Type B pancreatic cell (in vitro differentiated cells): ENCODE measurements at regions not wholly inside any gene's neighbourhood (a gene's known extent, or its start where the extent isn't known, plus 50 kb on each side); places are given as distances from the start of the nearest gene placed in this dataset.

Source experiments
- DNase-seq: peaks from one replicate; pipeline ENCODE4 v3.0.0; 2021; ENCODE audit warnings: mixed read lengths; ENCODE audit not compliant: unreplicated experiment; ENCODE audit errors: extremely low spot score
- H3K27ac Mint-ChIP-seq: 2 replicates; pipeline ENCODE4 v1.8.0; 2021; ENCODE audit warnings: mild to moderate bottlenecking, mixed read lengths
- H3K27me3 Mint-ChIP-seq: 2 replicates; pipeline ENCODE4 v1.8.0; 2021; ENCODE audit warnings: mixed read lengths
- H3K36me3 Mint-ChIP-seq: 2 replicates; pipeline ENCODE4 v1.8.0; 2021; ENCODE audit warnings: mixed read lengths
- H3K4me1 Mint-ChIP-seq: one replicate; pipeline ENCODE4 v1.8.0; 2021; ENCODE audit warnings: mixed read lengths; ENCODE audit not compliant: unreplicated experiment
- H3K4me3 Mint-ChIP-seq: 2 replicates; pipeline ENCODE4 v1.8.0; 2021; ENCODE audit warnings: mild to moderate bottlenecking, mixed read lengths
- H3K9me3 Mint-ChIP-seq: 2 replicates; pipeline ENCODE4 v1.8.0; 2021; ENCODE audit warnings: mixed read lengths
- TF ChIP-seq, protein P1 (sequence below): fragments of 200-600 bp; sonication (generic); conservative IDR thresholded peaks from 2 replicates; pipeline ENCODE4 v1.5.0; 2021; ENCODE audit warnings: antibody characterized with exemption, mild to moderate bottlenecking

DNA sequence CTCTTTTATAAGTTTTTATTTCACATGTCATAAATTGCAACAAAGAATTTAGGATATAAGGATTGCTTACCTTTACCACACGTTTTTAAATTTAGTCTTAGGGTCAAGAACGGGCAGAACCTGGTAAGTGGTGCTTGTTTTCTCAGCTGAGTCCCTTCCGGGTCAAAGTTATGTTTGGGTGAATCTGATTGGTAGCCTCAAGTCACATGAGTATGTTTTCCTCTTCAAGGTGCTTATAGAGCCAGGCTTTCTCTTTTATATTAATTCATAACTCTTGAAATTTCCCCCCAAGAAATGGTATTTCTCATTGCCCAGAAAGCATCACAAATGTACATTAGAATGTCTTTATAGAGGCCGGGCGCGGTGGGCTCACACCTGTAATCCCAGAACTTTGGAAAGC is 415.7 kb upstream of the ROBO2 start:
- no peaks in the 10 kb centered on the region for H3K27me3 Mint-ChIP-seq
- H3K4me1 Mint-ChIP-seq, result no peaks in the 10 kb centered on the region
- peaks cover 4% of the 10 kb centered on the region for H3K9me3 Mint-ChIP-seq
- TF ChIP-seq, protein P1, sequence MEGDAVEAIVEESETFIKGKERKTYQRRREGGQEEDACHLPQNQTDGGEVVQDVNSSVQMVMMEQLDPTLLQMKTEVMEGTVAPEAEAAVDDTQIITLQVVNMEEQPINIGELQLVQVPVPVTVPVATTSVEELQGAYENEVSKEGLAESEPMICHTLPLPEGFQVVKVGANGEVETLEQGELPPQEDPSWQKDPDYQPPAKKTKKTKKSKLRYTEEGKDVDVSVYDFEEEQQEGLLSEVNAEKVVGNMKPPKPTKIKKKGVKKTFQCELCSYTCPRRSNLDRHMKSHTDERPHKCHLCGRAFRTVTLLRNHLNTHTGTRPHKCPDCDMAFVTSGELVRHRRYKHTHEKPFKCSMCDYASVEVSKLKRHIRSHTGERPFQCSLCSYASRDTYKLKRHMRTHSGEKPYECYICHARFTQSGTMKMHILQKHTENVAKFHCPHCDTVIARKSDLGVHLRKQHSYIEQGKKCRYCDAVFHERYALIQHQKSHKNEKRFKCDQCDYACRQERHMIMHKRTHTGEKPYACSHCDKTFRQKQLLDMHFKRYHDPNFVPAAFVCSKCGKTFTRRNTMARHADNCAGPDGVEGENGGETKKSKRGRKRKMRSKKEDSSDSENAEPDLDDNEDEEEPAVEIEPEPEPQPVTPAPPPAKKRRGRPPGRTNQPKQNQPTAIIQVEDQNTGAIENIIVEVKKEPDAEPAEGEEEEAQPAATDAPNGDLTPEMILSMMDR, result no peak
- no peak overlapping the region for H3K27ac Mint-ChIP-seq
- H3K4me3 Mint-ChIP-seq, result no peak overlapping the region
- DNase-seq, result no peak
- no peaks in the 10 kb centered on the region for H3K36me3 Mint-ChIP-seq

DNA sequence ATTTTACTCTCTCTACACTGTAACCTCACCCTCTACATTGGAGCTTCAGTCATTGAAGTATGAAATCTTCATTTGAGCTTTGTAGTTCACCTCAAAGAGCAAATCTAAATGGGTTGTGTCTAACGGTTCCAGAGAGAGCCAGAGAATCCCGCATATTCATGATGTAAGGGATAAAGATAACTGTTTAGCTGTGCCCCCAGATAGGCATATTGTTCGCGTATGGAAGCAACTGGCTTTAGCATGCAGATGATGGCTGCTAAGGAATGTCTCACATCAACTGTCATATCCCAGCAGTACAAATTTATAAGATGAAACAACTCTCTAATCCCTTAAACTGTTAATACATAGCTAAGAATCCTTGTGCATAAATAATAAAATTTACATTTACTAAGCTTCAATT is 412.7 kb upstream of the ROBO2 start:
- H3K27ac Mint-ChIP-seq, result no peak overlapping the region
- TF ChIP-seq, protein P1, result no peak
- no peaks in the 10 kb centered on the region for H3K36me3 Mint-ChIP-seq
- DNase-seq, result no peak
- peaks cover 6% of the 10 kb centered on the region for H3K4me1 Mint-ChIP-seq
- no peaks in the 10 kb centered on the region for H3K27me3 Mint-ChIP-seq
- no peaks in the 10 kb centered on the region for H3K9me3 Mint-ChIP-seq
- H3K4me3 Mint-ChIP-seq, result no peak overlapping the region

DNA sequence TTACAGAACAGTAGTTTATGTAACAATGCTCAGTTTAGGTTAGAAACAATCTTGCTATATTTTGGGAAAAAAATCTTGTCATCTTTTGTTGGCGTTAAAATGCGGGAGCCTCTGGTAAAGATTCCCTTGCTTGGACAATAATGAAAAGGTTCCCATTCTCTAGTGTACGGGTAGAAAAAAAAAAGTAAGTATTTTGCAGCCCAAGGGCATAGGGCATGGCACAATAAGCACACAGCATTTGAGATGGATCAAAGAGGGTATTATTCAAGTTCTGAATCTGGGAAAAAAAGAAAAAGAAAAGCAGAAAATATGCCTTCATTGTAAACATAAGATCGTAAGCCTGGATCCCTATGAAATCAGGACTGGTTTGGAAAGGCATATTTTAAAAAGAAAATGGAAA is 408.6 kb upstream of the ROBO2 start:
- no peak for DNase-seq
- Mint-ChIP-seq H3K27me3 (no peaks in the 10 kb centered on the region), H3K9me3 (no peaks in the 10 kb centered on the region), H3K36me3 (no peaks in the 10 kb centered on the region), H3K4me3 (no peak overlapping the region), H3K4me1 (peaks cover 6% of the 10 kb centered on the region), H3K27ac (no peak overlapping the region)
- TF ChIP-seq, protein P1, result no peak

DNA sequence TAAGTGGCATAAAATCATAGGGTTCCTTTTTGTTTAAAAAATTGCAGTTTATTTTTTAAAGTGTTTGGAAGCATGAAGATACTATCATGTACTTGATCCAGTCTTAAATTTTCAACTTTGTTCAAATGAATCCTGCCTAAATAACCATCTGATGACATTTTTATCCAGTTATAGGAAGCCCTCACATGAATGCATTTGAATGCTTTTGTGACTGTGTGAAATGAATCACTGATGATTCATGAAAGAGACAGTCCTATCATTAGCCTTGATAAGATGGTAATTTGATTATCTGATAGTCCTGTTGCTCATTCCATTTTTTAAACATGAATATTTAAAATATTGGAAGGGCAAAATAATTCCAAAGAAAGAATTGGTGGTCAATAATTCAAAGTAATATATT is 401.9 kb upstream of the ROBO2 start:
- TF ChIP-seq, protein P1, result no peak
- H3K27me3 Mint-ChIP-seq, result no peaks in the 10 kb centered on the region
- H3K27ac Mint-ChIP-seq, result no peak overlapping the region

DNA sequence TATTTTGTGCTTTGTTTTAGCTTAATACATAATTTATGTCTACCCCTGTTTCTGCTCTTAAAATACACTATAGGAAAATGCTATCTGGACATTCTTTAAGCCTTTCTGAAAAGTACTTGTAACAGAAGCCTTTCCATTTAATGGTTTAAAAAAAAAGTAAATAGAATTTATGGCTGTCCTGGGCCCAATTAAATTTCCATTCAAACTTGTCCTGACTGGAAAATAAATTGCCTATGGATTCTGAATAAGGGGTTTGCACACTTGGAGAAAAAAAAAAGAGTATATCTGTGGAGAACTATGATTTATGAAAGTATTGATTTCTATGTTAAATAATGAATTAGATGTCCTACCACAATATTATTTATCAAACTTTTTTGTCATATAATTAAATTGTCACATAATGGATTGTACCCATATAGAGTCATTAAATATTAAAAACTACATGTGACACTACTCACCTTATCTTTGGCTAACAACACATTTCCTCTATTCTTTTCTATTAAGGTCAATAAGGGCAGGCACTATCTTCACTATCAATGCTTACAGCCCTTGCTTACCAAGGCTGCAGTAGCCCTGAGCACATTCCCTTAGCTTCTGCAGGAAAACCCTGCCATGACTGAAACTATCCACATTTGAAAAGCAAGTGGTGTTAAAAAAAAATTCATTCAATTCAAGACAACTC is 396.1 kb upstream of the ROBO2 start:
- H3K9me3 Mint-ChIP-seq, result no peaks in the 10 kb centered on the region
- DNase-seq, result no peak
- H3K27ac Mint-ChIP-seq, result no peak overlapping the region

More for the DNA sequence above, 401.9 kb upstream of the ROBO2 start:
- Mint-ChIP-seq H3K36me3 (no peaks in the 10 kb centered on the region), H3K9me3 (no peaks in the 10 kb centered on the region), H3K4me1 (no peaks in the 10 kb centered on the region), H3K4me3 (no peak overlapping the region)
- DNase-seq, result no peak

More for the DNA sequence above, 396.1 kb upstream of the ROBO2 start:
- Mint-ChIP-seq H3K4me3 (no peak overlapping the region), H3K36me3 (no peaks in the 10 kb centered on the region), H3K4me1 (no peaks in the 10 kb centered on the region), H3K27me3 (peaks cover 3% of the 10 kb centered on the region)
- TF ChIP-seq, protein P1, result no peak
